K562 (cell line): ENCODE measurements at regions not wholly inside any gene's neighbourhood (a gene's known extent, or its start where the extent isn't known, plus 50 kb on each side); places are given as distances from the start of the nearest gene placed in this dataset.

Experiments used
- ATF1 ChIP-seq, 2 experiments: fragments of 450-650 bp in 1 of 2; IDR thresholded peaks; 2 replicates each; pipeline ENCODE4 v1.6.1; 2016; ENCODE audit warnings: missing compliant biosample characterization in 1 of 2, missing genetic modification characterization in 1 of 2
- CBX1 ChIP-seq: sonication (generic); IDR thresholded peaks from 2 replicates; pipeline ENCODE4 v1.6.1; 2016; ENCODE audit warnings: antibody characterized with exemption, low read depth, mild to moderate bottlenecking
- CTBP1 ChIP-seq: fragments of 450-650 bp; IDR thresholded peaks from 2 replicates; pipeline ENCODE4 v1.6.1; 2016; ENCODE audit warnings: borderline replicate concordance
- EP400 ChIP-seq: fragments of 450-650 bp; IDR thresholded peaks from 2 replicates; pipeline ENCODE4 v1.6.1; 2017; ENCODE audit warnings: antibody characterized with exemption, mild to moderate bottlenecking, moderate library complexity
- FOXK2 ChIP-seq, 2 experiments: fragments of 450-650 bp; IDR thresholded peaks in 1 of 2; conservative IDR thresholded peaks in 1 of 2; 2 replicates each; pipeline ENCODE4 v1.6.1; 2016; ENCODE audit warnings: low read depth in 2 of 2, mild to moderate bottlenecking in 1 of 2
- GABPB1 ChIP-seq: sonication (generic); formaldehyde crosslinking; IDR thresholded peaks from 2 replicates; pipeline ENCODE4 v1.8.0; 2022; ENCODE audit warnings: mild to moderate bottlenecking, missing genetic modification reagents
- GTF2A2 ChIP-seq: IDR thresholded peaks from 2 replicates; pipeline ENCODE4 v1.6.1; 2016; ENCODE audit warnings: mild to moderate bottlenecking, missing genetic modification characterization, missing compliant biosample characterization
- HLTF ChIP-seq: fragments of 450-650 bp; IDR thresholded peaks from 2 replicates; pipeline ENCODE4 v1.6.1; 2016
- KDM2B ChIP-seq: fragments of 250-450 bp; sonication (Bioruptor Pico); IDR thresholded peaks from 2 replicates; pipeline ENCODE4 v1.8.0; 2021; ENCODE audit warnings: mild to moderate bottlenecking, moderate library complexity
- KLF6 ChIP-seq: fragments of 250-450 bp; sonication (Bioruptor Pico); IDR thresholded peaks from 2 replicates; pipeline ENCODE4 v1.4.0; 2020; ENCODE audit warnings: mild to moderate bottlenecking, moderate library complexity, borderline replicate concordance
- MAX ChIP-seq: sonication (generic); formaldehyde crosslinking; IDR thresholded peaks from 2 replicates; pipeline ENCODE4 v1.9.0; 2022; ENCODE audit warnings: mild to moderate bottlenecking, missing genetic modification reagents
- MCM2 ChIP-seq: fragments of 450-650 bp; IDR thresholded peaks from 2 replicates; pipeline ENCODE4 v1.6.1; 2017; ENCODE audit warnings: low read depth, mild to moderate bottlenecking
- NR3C1 ChIP-seq: sonication (generic); formaldehyde crosslinking; IDR thresholded peaks from 2 replicates; pipeline ENCODE4 v1.8.1; 2022; ENCODE audit warnings: missing genetic modification reagents
- POLR2G ChIP-seq: fragments of 200-400 bp; formaldehyde crosslinking; IDR thresholded peaks from 2 replicates; pipeline ENCODE4 v1.6.1; 2017; ENCODE audit warnings: low read depth, mild to moderate bottlenecking, antibody characterized with exemption, low read length, moderate library complexity
- PTBP1 ChIP-seq: fragments of 200-400 bp; formaldehyde crosslinking; IDR thresholded peaks from 2 replicates; pipeline ENCODE4 v1.6.1; 2017; ENCODE audit warnings: low read depth, low read length
- SIN3B ChIP-seq: fragments of 450-650 bp; IDR thresholded peaks from 2 replicates; pipeline ENCODE4 v1.6.1; 2017; ENCODE audit warnings: low read depth, mild to moderate bottlenecking, moderate library complexity
- SMARCA4 ChIP-seq: fragments of 450-650 bp; IDR thresholded peaks from 2 replicates; pipeline ENCODE4 v1.6.1; 2016
- SNIP1 ChIP-seq: fragments of 450-650 bp; IDR thresholded peaks from 2 replicates; pipeline ENCODE4 v1.7.1; 2017; ENCODE audit warnings: low read depth, mild to moderate bottlenecking
- TAL1 ChIP-seq: fragments of 450-650 bp; IDR thresholded peaks from 2 replicates; pipeline ENCODE4 v1.6.1; 2016; ENCODE audit warnings: mild to moderate bottlenecking
- TGIF2 ChIP-seq: sonication (generic); formaldehyde crosslinking; IDR thresholded peaks from 2 replicates; pipeline ENCODE4 v1.8.1; 2022; ENCODE audit warnings: mild to moderate bottlenecking, missing genetic modification reagents, moderate library complexity
- TRIM24 ChIP-seq, 2 experiments: fragments of 450-650 bp; IDR thresholded peaks; 2 replicates each; pipeline ENCODE4 v1.6.1; 2016
- ZNF217 ChIP-seq: sonication (generic); formaldehyde crosslinking; IDR thresholded peaks from 2 replicates; pipeline ENCODE4 v1.8.0; 2022; ENCODE audit warnings: mild to moderate bottlenecking, missing genetic modification reagents
- ZNF318 ChIP-seq, 2 experiments: fragments of 450-650 bp; IDR thresholded peaks; 2 replicates each; pipeline ENCODE4 v1.6.1; 2016; ENCODE audit warnings: mild to moderate bottlenecking in 2 of 2, borderline replicate concordance in 1 of 2, low read depth in 1 of 2, moderate library complexity in 1 of 2
- ZNF384 ChIP-seq: IDR thresholded peaks from 2 replicates; pipeline ENCODE4 v1.6.1; 2012; ENCODE audit warnings: low read depth, low read length, improper control_type of control experiment
- ZNF644 ChIP-seq: fragments of 200-800 bp; sonication (Bioruptor generic); IDR thresholded peaks from 2 replicates; pipeline ENCODE4 v1.6.1; 2016; ENCODE audit warnings: low read depth, missing genetic modification characterization, missing compliant biosample characterization

- no peak for TF ChIP-seq KLF6 (CRISPR knock-in tag)
- peak; percentile 38 to 44; a peak in 2 of 4 replicates for TF ChIP-seq TRIM24 (IDR thresholded peaks at IDR 0.05)
- TF ChIP-seq MCM2 = no peak
- TF ChIP-seq MAX (CRISPR knock-in tag) = peak; percentile 60
- TF ChIP-seq FOXK2 (conservative IDR thresholded peaks at IDR 0.05 in 1 of 2, IDR thresholded peaks at IDR 0.05 in 1 of 2; ENCODE audit: low read depth in 2 of 2) = peak in 1 of 2 experiments; percentile 28; a peak in 1 of 4 replicates
- TF ChIP-seq SIN3B = no peak
- TF ChIP-seq GTF2A2 (tag) = no peak
- peak; percentile 96 for TF ChIP-seq ZNF384
- TF ChIP-seq HLTF = peak; percentile 58; the same call in 1 of the 2 replicates
- no peak for TF ChIP-seq PTBP1
- TF ChIP-seq KDM2B (CRISPR knock-in tag) = no peak
- no peak for TF ChIP-seq ATF1 (CRISPR knock-in tag; IDR thresholded peaks at IDR 0.05)
- TF ChIP-seq ATF1 (tag; IDR thresholded peaks at IDR 0.05) = peak; percentile 67
- peak; percentile 29; the same call in 1 of the 2 replicates for TF ChIP-seq CTBP1
- no peak for TF ChIP-seq CBX1
- TF ChIP-seq ZNF217 (CRISPR knock-in tag) = no peak
- TF ChIP-seq SNIP1 = no peak
- 0 out of 2 replicates have a peak, but pooled peaks have one; percentile 27 for TF ChIP-seq GABPB1 (CRISPR knock-in tag)
- TF ChIP-seq ZNF318 (IDR thresholded peaks at IDR 0.05; ENCODE audit: borderline replicate concordance in 1 of 2, low read depth in 1 of 2) = no peak
- peak; percentile 37; the same call in 1 of the 2 replicates for TF ChIP-seq EP400
- no peak for TF ChIP-seq TGIF2 (CRISPR knock-in tag)
- TF ChIP-seq ZNF644 (tag) = no peak
- peak; percentile 45; the same call in 1 of the 2 replicates for TF ChIP-seq TAL1
- TF ChIP-seq POLR2G = peak; percentile 68
- no peak for TF ChIP-seq NR3C1 (CRISPR knock-in tag)
- peak; percentile 85 for TF ChIP-seq SMARCA4
These were observed 119.3 kb upstream of the MAN2A1 start (continued) for GRCh38 chr5:109570362-109570874.
